Stimulated activated naive CD8-positive, alpha-beta T cell treated with anti-CD3 and anti-CD28 coated beads, Interleukin-15, Interleukin-2, amounts not matched to agents 100 U/mL and 50 U/mL, for 24 hours (primary cell): ENCODE measurements at regions not wholly inside any gene's neighbourhood (a gene's known extent, or its start where the extent isn't known, plus 50 kb on each side); places are given as distances from the start of the nearest gene placed in this dataset.

Experiments
- ATAC-seq: fragments of 150-1000 bp; cut with Tn5 transposase; one replicate; pipeline ENCODE4 v1.10.0; 2021
- DNase-seq: peaks from one replicate; pipeline ENCODE4 v3.0.0; 2021

- ATAC-seq (no peak), DNase-seq (no peak)
Observed at GRCh38 chr18:67973916-67974315, 457.4 kb upstream of the DSEL start.

GRCh38 chr18:67969458-67969857, 452.9 kb upstream of the DSEL start:
- ATAC-seq (no peak), DNase-seq (no peak)

- ATAC-seq (no peak), DNase-seq (no peak)
Observed at GRCh38 chr18:67966224-67966623, 449.7 kb upstream of the DSEL start.

GRCh38 chr18:67964462-67964861, 447.9 kb upstream of the DSEL start:
- DNase-seq (no peak), ATAC-seq (no peak)

- ATAC-seq, result no peak
Observed at GRCh38 chr18:67961701-67962440, 445.4 kb upstream of the DSEL start.

GRCh38 chr18:67957684-67958083, 441.2 kb upstream of the DSEL start:
- no peak for DNase-seq
- no peak for ATAC-seq

More at GRCh38 chr18:67961701-67962440, 445.4 kb upstream of the DSEL start:
- no peak for DNase-seq

GRCh38 chr18:67954594-67954993, 438.1 kb upstream of the DSEL start:
- no peak for DNase-seq
- ATAC-seq, result no peak

- no peak for ATAC-seq
- no peak for DNase-seq
Observed at GRCh38 chr18:67951137-67951536, 434.6 kb upstream of the DSEL start.

GRCh38 chr18:67938660-67939059, 422.1 kb upstream of the DSEL start:
- no peak for ATAC-seq
- DNase-seq, result no peak

GRCh38 chr18:67935638-67936037, 419.1 kb upstream of the DSEL start:
- ATAC-seq (no peak), DNase-seq (no peak)

GRCh38 chr18:67933271-67933670, 416.8 kb upstream of the DSEL start:
- DNase-seq, result no peak
- ATAC-seq, result no peak

GRCh38 chr18:67932271-67932670, 415.8 kb upstream of the DSEL start:
- ATAC-seq, result no peak
- no peak for DNase-seq

- no peak for DNase-seq
Observed at GRCh38 chr18:67926929-67927864, 410.7 kb upstream of the DSEL start.

GRCh38 chr18:67924656-67925055, 408.1 kb upstream of the DSEL start:
- DNase-seq (no peak), ATAC-seq (no peak)

More at GRCh38 chr18:67926929-67927864, 410.7 kb upstream of the DSEL start:
- ATAC-seq, result no peak

- no peak for DNase-seq
- ATAC-seq, result no peak
Observed at GRCh38 chr18:67919316-67919715, 402.8 kb upstream of the DSEL start.

- ATAC-seq (no peak), DNase-seq (no peak)
Observed at GRCh38 chr18:67916097-67916496, 399.6 kb upstream of the DSEL start.

GRCh38 chr18:67913040-67913439, 396.5 kb upstream of the DSEL start:
- DNase-seq (no peak), ATAC-seq (no peak)

GRCh38 chr18:67901573-67901972, 385.1 kb upstream of the DSEL start:
- DNase-seq (no peak), ATAC-seq (no peak)

GRCh38 chr18:67896451-67896850, 379.9 kb upstream of the DSEL start:
- ATAC-seq, result no peak
- DNase-seq, result no peak

GRCh38 chr18:67893916-67894315, 377.4 kb upstream of the DSEL start:
- DNase-seq, result no peak
- no peak for ATAC-seq

GRCh38 chr18:67876871-67877270, 360.4 kb upstream of the DSEL start:
- ATAC-seq, result no peak

GRCh38 chr18:67875944-67876343, 359.4 kb upstream of the DSEL start:
- ATAC-seq (no peak), DNase-seq (no peak)

More at GRCh38 chr18:67876871-67877270, 360.4 kb upstream of the DSEL start:
- DNase-seq, result no peak

GRCh38 chr18:67875060-67875459, 358.5 kb upstream of the DSEL start:
- no peak for ATAC-seq
- no peak for DNase-seq
